GM23338 (cell line): ENCODE measurements at regions not wholly inside any gene's neighbourhood (a gene's known extent, or its start where the extent isn't known, plus 50 kb on each side); places are given as distances from the start of the nearest gene placed in this dataset.

Experiments used
- ATAC-seq: fragments of 200-7000 bp; cut with Tn5 transposase; 3 replicates; pipeline ENCODE4 v1.9.1; 2020
- DNase-seq: peaks from one replicate; pipeline ENCODE4 v3.0.0-alpha.2; 2015; ENCODE audit warnings: low spot score
- H2AFZ ChIP-seq: fragments of 200-600 bp; sonication (generic); 2 replicates; pipeline ENCODE4 v1.8.0; 2016; ENCODE audit warnings: antibody characterized with exemption, mild to moderate bottlenecking, moderate library complexity
- H3F3A ChIP-seq: fragments of 200-600 bp; sonication (generic); replicated peaks from 2 replicates; pipeline ENCODE4 v1.8.0; 2017; ENCODE audit warnings: antibody characterized with exemption, mixed run types, low read depth
- H3K27ac ChIP-seq: fragments of 200-600 bp; sonication (generic); 2 replicates; pipeline ENCODE4 v1.6.1; 2016; ENCODE audit warnings: low read depth
- H3K27me3 ChIP-seq: fragments of 200-600 bp; sonication (generic); 2 replicates; pipeline ENCODE4 v1.8.0; 2016; ENCODE audit warnings: mild to moderate bottlenecking, mixed run types, moderate library complexity; ENCODE audit not compliant: insufficient read depth
- H3K36me3 ChIP-seq: fragments of 200-600 bp; sonication (generic); 2 replicates; pipeline ENCODE4 v1.8.0; 2016; ENCODE audit warnings: mild to moderate bottlenecking; ENCODE audit not compliant: insufficient read depth
- H3K4me1 ChIP-seq: fragments of 200-600 bp; sonication (generic); 2 replicates; pipeline ENCODE4 v1.8.0; 2016; ENCODE audit warnings: mild to moderate bottlenecking, moderate library complexity; ENCODE audit not compliant: insufficient read depth
- H3K4me2 ChIP-seq: fragments of 200-600 bp; sonication (generic); 2 replicates; pipeline ENCODE4 v1.7.1; 2017; ENCODE audit warnings: mixed run types
- H3K4me3 ChIP-seq: fragments of 200-600 bp; sonication (generic); 2 replicates; pipeline ENCODE4 v1.6.1; 2016; ENCODE audit warnings: mixed run types
- H3K79me2 ChIP-seq: fragments of 200-600 bp; sonication (generic); replicated peaks from 2 replicates; pipeline ENCODE4 v1.8.0; 2017; ENCODE audit warnings: mild to moderate bottlenecking; ENCODE audit not compliant: insufficient read depth
- H3K9me2 ChIP-seq: fragments of 200-600 bp; sonication (generic); 2 replicates; pipeline ENCODE4 v1.8.0; 2017; ENCODE audit not compliant: insufficient read depth
- H4K20me1 ChIP-seq: fragments of 200-600 bp; sonication (generic); replicated peaks from 2 replicates; pipeline ENCODE4 v1.8.0; 2017; ENCODE audit warnings: mild to moderate bottlenecking; ENCODE audit not compliant: insufficient read depth
- H3K27ac Mint-ChIP-seq: 2 replicates; pipeline ENCODE4 v1.8.0; 2020; ENCODE audit warnings: inconsistent platforms, mild to moderate bottlenecking, moderate library complexity, mixed read lengths
- H3K27me3 Mint-ChIP-seq: 3 replicates; pipeline ENCODE4 v1.8.0; 2022; ENCODE audit warnings: low read depth, mild to moderate bottlenecking, moderate library complexity, mixed read lengths, inconsistent platforms; ENCODE audit not compliant: insufficient read depth, poor library complexity
- H3K36me3 Mint-ChIP-seq: 3 replicates; pipeline ENCODE4 v1.8.0; 2021; ENCODE audit warnings: low read depth, mild to moderate bottlenecking, inconsistent platforms, moderate library complexity, mixed read lengths
- H3K4me1 Mint-ChIP-seq: 3 replicates; pipeline ENCODE4 v1.8.0; 2020; ENCODE audit warnings: mild to moderate bottlenecking, inconsistent platforms, mixed read lengths
- H3K4me3 Mint-ChIP-seq: 3 replicates; pipeline ENCODE4 v1.8.0; 2021; ENCODE audit warnings: moderate library complexity, mild to moderate bottlenecking, inconsistent platforms, mixed read lengths
- H3K9me3 Mint-ChIP-seq: 3 replicates; pipeline ENCODE4 v1.8.0; 2020; ENCODE audit warnings: moderate library complexity, mild to moderate bottlenecking, inconsistent platforms, mixed read lengths
- CREB1 ChIP-seq: fragments of 250-450 bp; sonication (Bioruptor Pico); IDR thresholded peaks from 2 replicates; pipeline ENCODE4 v1.5.0; 2020; ENCODE audit warnings: low read depth, mild to moderate bottlenecking, moderate library complexity
- EZH2 ChIP-seq: fragments of 200-600 bp; sonication (generic); IDR thresholded peaks from one replicate; pipeline ENCODE4 v1.8.0; 2017; ENCODE audit warnings: antibody characterized with exemption, mild to moderate bottlenecking, low read depth; ENCODE audit not compliant: unreplicated experiment
- JUNB ChIP-seq: IDR thresholded peaks from one replicate; pipeline ENCODE4 v1.6.1; 2016; ENCODE audit warnings: antibody characterized with exemption; ENCODE audit not compliant: unreplicated experiment
- POLR2AphosphoS5 ChIP-seq: IDR thresholded peaks from 2 replicates; pipeline ENCODE4 v1.6.1; 2016; ENCODE audit warnings: antibody characterized with exemption, low read depth
- ZNF331 ChIP-seq: fragments of 250-450 bp; sonication (Bioruptor Pico); IDR thresholded peaks from 2 replicates; pipeline ENCODE4 v1.5.0; 2020; ENCODE audit warnings: low read depth, mild to moderate bottlenecking, moderate library complexity
- TF ChIP-seq, protein P1 (sequence below): fragments of 250-450 bp; sonication (Bioruptor Pico); IDR thresholded peaks from 2 replicates; pipeline ENCODE4 v1.5.0; 2020; ENCODE audit warnings: mild to moderate bottlenecking, moderate library complexity
- TF ChIP-seq, protein P2 (sequence below): IDR thresholded peaks from 2 replicates; pipeline ENCODE4 v1.6.1; 2016; ENCODE audit warnings: antibody characterized with exemption

- TF ChIP-seq, protein P1, sequence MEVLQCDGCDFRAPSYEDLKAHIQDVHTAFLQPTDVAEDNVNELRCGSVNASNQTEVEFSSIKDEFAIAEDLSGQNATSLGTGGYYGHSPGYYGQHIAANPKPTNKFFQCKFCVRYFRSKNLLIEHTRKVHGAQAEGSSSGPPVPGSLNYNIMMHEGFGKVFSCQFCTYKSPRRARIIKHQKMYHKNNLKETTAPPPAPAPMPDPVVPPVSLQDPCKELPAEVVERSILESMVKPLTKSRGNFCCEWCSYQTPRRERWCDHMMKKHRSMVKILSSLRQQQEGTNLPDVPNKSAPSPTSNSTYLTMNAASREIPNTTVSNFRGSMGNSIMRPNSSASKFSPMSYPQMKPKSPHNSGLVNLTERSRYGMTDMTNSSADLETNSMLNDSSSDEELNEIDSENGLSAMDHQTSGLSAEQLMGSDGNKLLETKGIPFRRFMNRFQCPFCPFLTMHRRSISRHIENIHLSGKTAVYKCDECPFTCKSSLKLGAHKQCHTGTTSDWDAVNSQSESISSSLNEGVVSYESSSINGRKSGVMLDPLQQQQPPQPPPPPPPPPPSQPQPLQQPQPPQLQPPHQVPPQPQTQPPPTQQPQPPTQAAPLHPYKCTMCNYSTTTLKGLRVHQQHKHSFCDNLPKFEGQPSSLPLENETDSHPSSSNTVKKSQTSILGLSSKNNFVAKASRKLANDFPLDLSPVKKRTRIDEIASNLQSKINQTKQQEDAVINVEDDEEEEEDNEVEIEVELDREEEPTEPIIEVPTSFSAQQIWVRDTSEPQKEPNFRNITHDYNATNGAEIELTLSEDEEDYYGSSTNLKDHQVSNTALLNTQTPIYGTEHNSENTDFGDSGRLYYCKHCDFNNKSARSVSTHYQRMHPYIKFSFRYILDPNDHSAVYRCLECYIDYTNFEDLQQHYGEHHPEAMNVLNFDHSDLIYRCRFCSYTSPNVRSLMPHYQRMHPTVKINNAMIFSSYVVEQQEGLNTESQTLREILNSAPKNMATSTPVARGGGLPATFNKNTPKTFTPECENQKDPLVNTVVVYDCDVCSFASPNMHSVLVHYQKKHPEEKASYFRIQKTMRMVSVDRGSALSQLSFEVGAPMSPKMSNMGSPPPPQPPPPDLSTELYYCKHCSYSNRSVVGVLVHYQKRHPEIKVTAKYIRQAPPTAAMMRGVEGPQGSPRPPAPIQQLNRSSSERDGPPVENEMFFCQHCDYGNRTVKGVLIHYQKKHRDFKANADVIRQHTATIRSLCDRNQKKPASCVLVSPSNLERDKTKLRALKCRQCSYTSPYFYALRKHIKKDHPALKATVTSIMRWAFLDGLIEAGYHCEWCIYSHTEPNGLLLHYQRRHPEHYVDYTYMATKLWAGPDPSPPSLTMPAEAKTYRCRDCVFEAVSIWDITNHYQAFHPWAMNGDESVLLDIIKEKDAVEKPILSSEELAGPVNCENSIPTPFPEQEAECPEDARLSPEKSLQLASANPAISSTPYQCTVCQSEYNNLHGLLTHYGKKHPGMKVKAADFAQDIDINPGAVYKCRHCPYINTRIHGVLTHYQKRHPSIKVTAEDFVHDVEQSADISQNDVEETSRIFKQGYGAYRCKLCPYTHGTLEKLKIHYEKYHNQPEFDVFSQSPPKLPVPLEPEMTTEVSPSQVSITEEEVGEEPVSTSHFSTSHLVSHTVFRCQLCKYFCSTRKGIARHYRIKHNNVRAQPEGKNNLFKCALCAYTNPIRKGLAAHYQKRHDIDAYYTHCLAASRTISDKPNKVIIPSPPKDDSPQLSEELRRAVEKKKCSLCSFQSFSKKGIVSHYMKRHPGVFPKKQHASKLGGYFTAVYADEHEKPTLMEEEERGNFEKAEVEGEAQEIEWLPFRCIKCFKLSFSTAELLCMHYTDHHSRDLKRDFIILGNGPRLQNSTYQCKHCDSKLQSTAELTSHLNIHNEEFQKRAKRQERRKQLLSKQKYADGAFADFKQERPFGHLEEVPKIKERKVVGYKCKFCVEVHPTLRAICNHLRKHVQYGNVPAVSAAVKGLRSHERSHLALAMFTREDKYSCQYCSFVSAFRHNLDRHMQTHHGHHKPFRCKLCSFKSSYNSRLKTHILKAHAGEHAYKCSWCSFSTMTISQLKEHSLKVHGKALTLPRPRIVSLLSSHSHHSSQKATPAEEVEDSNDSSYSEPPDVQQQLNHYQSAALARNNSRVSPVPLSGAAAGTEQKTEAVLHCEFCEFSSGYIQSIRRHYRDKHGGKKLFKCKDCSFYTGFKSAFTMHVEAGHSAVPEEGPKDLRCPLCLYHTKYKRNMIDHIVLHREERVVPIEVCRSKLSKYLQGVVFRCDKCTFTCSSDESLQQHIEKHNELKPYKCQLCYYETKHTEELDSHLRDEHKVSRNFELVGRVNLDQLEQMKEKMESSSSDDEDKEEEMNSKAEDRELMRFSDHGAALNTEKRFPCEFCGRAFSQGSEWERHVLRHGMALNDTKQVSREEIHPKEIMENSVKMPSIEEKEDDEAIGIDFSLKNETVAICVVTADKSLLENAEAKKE = no peak
Observed at GRCh38 chr2:8281950-8282857, 399.7 kb upstream of the ID2 start (continued).

DNA sequence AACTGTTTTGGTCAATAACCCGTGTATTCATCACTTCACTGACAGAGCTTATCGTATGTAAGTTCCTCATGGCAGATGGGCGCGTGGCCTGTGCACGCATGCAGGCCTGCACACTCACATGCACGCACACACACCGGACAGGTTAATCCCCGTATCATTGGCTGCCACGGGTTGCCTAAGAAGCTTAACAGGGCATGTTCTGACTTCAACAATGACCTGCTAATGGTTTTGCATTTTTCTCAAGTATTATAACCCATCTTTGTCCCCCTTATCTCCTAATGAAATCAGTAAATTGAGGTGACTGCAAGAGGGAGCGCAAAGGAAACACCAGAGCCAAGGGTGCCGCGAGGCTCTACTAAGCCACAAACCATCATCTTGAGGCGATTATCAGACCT is 399.0 kb upstream of the ID2 start:
- H3K36me3 Mint-ChIP-seq = 0 out of 3 replicates have a peak, but pooled peaks cover 2% of the 10 kb centered on the region
- H3K27ac Mint-ChIP-seq = no peak overlapping the region
- H3K4me3 ChIP-seq = no peak overlapping the region
- no peaks in the 10 kb centered on the region; the same call in 2 of the 3 replicates for H3K9me3 Mint-ChIP-seq
- H3K4me1 ChIP-seq = no peaks in the 10 kb centered on the region
- no peaks in the 10 kb centered on the region for H4K20me1 ChIP-seq
- H3K4me3 Mint-ChIP-seq = no peak overlapping the region
- DNase-seq = no peak
- H3K36me3 ChIP-seq = no peaks in the 10 kb centered on the region
- no peak overlapping the region for H3K27ac ChIP-seq
- no peaks in the 10 kb centered on the region; the same call in 1 of the 2 replicates for H3K9me2 ChIP-seq
- no peak overlapping the region for H2AFZ ChIP-seq
- H3K4me2 ChIP-seq = no peak overlapping the region
- H3F3A ChIP-seq = no peaks in the 10 kb centered on the region
- peaks cover 6% of the 10 kb centered on the region for H3K4me1 Mint-ChIP-seq
- no peaks in the 10 kb centered on the region for H3K27me3 ChIP-seq
- ATAC-seq = no peak
- H3K27me3 Mint-ChIP-seq = peaks cover 3% of the 10 kb centered on the region
- no peaks in the 10 kb centered on the region for H3K79me2 ChIP-seq
- TF ChIP-seq EZH2 = no peak
- TF ChIP-seq, protein P1 = no peak
- no peak for TF ChIP-seq CREB1 (CRISPR knock-in tag)
- TF ChIP-seq, protein P2, sequence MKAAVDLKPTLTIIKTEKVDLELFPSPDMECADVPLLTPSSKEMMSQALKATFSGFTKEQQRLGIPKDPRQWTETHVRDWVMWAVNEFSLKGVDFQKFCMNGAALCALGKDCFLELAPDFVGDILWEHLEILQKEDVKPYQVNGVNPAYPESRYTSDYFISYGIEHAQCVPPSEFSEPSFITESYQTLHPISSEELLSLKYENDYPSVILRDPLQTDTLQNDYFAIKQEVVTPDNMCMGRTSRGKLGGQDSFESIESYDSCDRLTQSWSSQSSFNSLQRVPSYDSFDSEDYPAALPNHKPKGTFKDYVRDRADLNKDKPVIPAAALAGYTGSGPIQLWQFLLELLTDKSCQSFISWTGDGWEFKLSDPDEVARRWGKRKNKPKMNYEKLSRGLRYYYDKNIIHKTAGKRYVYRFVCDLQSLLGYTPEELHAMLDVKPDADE = no peak
- TF ChIP-seq ZNF331 (CRISPR knock-in tag) = no peak
- TF ChIP-seq JUNB = no peak
- TF ChIP-seq POLR2AphosphoS5 = no peak
